Hepatocyte (in vitro differentiated cells): ENCODE measurements at regions not wholly inside any gene's neighbourhood (a gene's known extent, or its start where the extent isn't known, plus 50 kb on each side); places are given as distances from the start of the nearest gene placed in this dataset.

ENCODE experiments used
- EZH2 ChIP-seq: fragments of 200-600 bp; sonication (generic); IDR thresholded peaks from 2 replicates; pipeline ENCODE4 v1.6.1; 2016; ENCODE audit warnings: antibody characterized with exemption, mild to moderate bottlenecking, borderline replicate concordance
- EZH2phosphoT487 ChIP-seq: fragments of 200-600 bp; sonication (generic); IDR thresholded peaks from one replicate; pipeline ENCODE4 v1.6.1; 2018; ENCODE audit warnings: antibody characterized with exemption, mild to moderate bottlenecking, low read depth, moderate library complexity; ENCODE audit not compliant: unreplicated experiment, severe bottlenecking
- TF ChIP-seq, protein P1 (sequence below): fragments of 200-600 bp; sonication (generic); IDR thresholded peaks from 2 replicates; pipeline ENCODE4 v1.5.1; 2016; ENCODE audit warnings: antibody characterized with exemption, mild to moderate bottlenecking; ENCODE audit not compliant: poor library complexity

DNA sequence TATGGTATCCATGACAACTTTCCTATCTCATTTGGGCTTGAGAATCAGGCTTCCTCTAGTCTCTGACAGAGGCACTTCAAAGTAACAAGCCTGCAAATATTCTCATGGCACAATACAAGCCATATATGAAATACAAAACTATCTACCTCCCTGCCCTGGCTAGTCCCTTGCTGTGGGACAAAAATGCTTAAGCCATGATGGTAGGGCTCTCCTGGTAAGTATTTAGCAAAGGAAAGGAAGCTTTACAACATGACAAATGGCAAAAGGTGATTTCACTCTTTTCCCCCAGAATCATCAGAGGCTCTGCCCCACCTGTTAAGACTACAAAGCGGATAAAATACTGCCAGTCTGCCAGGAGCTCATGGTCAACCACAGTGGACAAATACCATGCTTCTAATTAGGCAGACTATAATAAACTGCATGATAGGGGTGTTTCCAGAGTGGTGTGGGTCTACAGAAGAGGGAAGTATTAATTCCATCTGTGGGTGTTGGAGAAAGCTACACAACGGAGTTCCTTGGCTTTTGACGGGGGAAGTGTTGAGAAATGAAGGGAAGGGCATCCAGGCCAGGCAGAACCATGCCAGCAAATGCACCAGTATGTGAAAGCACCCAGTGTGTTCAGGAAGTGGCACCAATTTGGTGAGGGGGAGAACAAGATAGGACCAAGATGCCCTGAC is 92.9 kb downstream of the SPTSSA start:
- no peak for TF ChIP-seq EZH2phosphoT487
- TF ChIP-seq, protein P1, sequence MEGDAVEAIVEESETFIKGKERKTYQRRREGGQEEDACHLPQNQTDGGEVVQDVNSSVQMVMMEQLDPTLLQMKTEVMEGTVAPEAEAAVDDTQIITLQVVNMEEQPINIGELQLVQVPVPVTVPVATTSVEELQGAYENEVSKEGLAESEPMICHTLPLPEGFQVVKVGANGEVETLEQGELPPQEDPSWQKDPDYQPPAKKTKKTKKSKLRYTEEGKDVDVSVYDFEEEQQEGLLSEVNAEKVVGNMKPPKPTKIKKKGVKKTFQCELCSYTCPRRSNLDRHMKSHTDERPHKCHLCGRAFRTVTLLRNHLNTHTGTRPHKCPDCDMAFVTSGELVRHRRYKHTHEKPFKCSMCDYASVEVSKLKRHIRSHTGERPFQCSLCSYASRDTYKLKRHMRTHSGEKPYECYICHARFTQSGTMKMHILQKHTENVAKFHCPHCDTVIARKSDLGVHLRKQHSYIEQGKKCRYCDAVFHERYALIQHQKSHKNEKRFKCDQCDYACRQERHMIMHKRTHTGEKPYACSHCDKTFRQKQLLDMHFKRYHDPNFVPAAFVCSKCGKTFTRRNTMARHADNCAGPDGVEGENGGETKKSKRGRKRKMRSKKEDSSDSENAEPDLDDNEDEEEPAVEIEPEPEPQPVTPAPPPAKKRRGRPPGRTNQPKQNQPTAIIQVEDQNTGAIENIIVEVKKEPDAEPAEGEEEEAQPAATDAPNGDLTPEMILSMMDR = no peak
- TF ChIP-seq EZH2 = no peak
